ENCODE measurements at regions not wholly inside any gene's neighbourhood (a gene's known extent, or its start where the extent isn't known, plus 50 kb on each side); places are given as distances from the start of the nearest gene placed in this dataset.

- TF ChIP-seq POLR2A (IDR thresholded peaks at IDR 0.05) (no peak), CTCF (IDR thresholded peaks at IDR 0.05) (no peak), POLR2AphosphoS5 (IDR thresholded peaks at IDR 0.05) (no peak)
These were observed 384.0 kb downstream of the STK39 start for GRCh38 chr2:167863377-167863776.
